Adrenal gland (tissue), 5 donors: ENCODE measurements at regions not wholly inside any gene's neighbourhood (a gene's known extent, or its start where the extent isn't known, plus 50 kb on each side); places are given as distances from the start of the nearest gene placed in this dataset.

Experiments
- CTCF ChIP-seq, 6 experiments: fragments of 450-650 bp in 4 of 6; fragments of 200-600 bp in 2 of 6; sonication (generic) in 1 of 6; IDR thresholded peaks; 1 replicate in 5 of 6; 2 replicates in 1 of 6; pipeline versions ENCODE4 v1.5.1 to v1.8.0; 2016 to 2021; ENCODE audit warnings: antibody characterized with exemption in 6 of 6, mild to moderate bottlenecking in 2 of 6, moderate library complexity in 1 of 6
- POLR2A ChIP-seq, 2 donors: fragments of 450-650 bp; IDR thresholded peaks; one replicate each; pipeline ENCODE4 v1.6.1; 2017; ENCODE audit warnings: antibody characterized with exemption in 2 of 2, mild to moderate bottlenecking in 2 of 2, moderate library complexity in 1 of 2
- donor health status: DM: no; HTN: no; CAD: no.

DNA sequence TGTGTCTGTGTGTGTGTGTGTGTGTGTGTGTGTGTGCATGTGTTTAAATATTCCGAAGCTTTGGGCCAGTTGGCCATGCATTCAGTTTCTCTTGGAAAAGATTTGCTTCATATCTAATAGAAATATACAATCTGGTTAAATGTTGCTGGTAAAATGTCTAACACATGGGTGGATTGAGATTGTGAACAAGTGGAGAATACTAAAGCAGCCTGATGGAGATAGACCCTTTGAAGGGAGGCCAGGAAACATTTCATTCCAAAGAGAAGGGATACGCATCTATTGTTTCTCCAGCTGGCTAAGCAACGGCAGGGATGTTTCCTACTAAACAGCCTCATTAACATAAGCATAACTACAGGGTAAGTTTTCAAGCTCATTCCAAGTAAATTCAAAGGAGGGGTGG is 257.5 kb upstream of the PTBP2 start:
- TF ChIP-seq CTCF (IDR thresholded peaks at IDR 0.05) (no peak), POLR2A (IDR thresholded peaks at IDR 0.05) (no peak)
